Prostate gland (tissue), 2 donors: ENCODE measurements at regions not wholly inside any gene's neighbourhood (a gene's known extent, or its start where the extent isn't known, plus 50 kb on each side); places are given as distances from the start of the nearest gene placed in this dataset.

Source experiments
- POLR2A ChIP-seq: fragments of 450-650 bp; IDR thresholded peaks from one replicate; pipeline ENCODE4 v1.6.1; 2016; ENCODE audit warnings: antibody characterized with exemption, mild to moderate bottlenecking
- TF ChIP-seq, protein P1 (sequence below), 4 experiments: fragments of 200-600 bp in 2 of 4; fragments of 450-650 bp in 2 of 4; sonication (generic) in 2 of 4; IDR thresholded peaks; 1 replicate in 3 of 4; 2 replicates in 1 of 4; pipeline ENCODE4 v1.5.1; 2016 to 2019; ENCODE audit warnings: antibody characterized with exemption in 4 of 4, mild to moderate bottlenecking in 2 of 4, moderate library complexity in 2 of 4

DNA sequence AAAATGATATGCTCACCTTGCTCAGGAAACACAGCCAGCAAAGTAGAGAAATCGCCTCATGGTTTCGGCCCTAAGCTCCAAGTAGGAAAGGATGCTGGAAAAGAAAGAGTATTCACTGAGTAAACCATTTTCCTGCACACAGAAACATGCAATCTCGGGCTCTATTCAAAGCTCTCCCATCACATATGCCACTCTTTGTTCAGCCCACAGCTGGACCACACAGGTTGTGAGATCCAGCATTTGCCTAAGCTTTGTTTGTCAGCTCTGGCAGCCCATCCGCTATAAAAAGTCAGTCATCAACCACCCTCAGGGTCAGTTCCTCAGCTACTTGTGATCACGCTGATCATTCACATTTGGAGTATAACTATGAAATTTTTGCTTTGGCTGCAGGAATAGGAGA is 96.5 kb upstream of the SMARCA2 start:
- TF ChIP-seq, protein P1, sequence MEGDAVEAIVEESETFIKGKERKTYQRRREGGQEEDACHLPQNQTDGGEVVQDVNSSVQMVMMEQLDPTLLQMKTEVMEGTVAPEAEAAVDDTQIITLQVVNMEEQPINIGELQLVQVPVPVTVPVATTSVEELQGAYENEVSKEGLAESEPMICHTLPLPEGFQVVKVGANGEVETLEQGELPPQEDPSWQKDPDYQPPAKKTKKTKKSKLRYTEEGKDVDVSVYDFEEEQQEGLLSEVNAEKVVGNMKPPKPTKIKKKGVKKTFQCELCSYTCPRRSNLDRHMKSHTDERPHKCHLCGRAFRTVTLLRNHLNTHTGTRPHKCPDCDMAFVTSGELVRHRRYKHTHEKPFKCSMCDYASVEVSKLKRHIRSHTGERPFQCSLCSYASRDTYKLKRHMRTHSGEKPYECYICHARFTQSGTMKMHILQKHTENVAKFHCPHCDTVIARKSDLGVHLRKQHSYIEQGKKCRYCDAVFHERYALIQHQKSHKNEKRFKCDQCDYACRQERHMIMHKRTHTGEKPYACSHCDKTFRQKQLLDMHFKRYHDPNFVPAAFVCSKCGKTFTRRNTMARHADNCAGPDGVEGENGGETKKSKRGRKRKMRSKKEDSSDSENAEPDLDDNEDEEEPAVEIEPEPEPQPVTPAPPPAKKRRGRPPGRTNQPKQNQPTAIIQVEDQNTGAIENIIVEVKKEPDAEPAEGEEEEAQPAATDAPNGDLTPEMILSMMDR (IDR thresholded peaks at IDR 0.05): no peak
- TF ChIP-seq POLR2A: no peak
